ENCODE measurements at regions not wholly inside any gene's neighbourhood (a gene's known extent, or its start where the extent isn't known, plus 50 kb on each side); places are given as distances from the start of the nearest gene placed in this dataset.

DNA sequence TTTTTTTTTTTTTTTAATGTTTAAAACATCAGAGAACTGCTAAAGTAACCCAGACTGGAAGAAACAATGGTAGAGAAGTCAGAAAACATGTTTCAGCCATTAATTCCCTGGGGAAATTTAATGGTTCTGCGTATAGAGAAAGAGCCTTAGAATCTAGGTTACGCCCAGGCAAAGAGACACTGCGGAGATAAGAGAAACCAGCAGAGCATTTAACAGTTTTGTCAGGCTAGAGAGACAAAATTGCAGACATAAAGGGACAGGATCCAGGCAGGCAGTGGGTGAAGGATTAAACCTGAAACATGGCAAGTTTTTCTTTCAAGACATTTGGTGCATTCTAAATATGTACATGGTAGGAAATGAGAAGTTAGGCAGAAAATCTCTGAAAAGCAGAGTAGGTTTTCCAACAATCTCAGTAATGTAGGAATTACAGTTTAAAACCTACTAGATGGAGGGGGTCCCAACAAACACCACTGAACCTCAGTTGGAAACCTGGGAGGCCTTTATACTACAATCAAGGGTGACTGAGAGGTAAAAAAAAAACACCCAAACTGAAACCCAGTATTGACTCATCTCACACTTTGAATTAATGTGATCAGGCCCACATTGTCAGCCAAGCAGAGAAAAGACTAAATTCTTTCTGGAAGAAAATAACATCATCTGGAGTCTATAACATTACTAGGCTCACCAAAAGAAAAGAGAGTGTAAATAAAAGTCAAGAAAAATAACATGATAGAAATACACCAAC lies 254.2 kb upstream of the NWD2 start (continued):
- no peak for TF ChIP-seq CHD2 (IDR thresholded peaks at IDR 0.05; ENCODE audit: low read length, partially characterized antibody)
- TF ChIP-seq, protein P1, sequence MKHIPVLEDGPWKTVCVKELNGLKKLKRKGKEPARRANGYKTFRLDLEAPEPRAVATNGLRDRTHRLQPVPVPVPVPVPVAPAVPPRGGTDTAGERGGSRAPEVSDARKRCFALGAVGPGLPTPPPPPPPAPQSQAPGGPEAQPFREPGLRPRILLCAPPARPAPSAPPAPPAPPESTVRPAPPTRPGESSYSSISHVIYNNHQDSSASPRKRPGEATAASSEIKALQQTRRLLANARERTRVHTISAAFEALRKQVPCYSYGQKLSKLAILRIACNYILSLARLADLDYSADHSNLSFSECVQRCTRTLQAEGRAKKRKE (CRISPR knock-in tag; IDR thresholded peaks at IDR 0.05; ENCODE audit: low read depth): no peak

DNA sequence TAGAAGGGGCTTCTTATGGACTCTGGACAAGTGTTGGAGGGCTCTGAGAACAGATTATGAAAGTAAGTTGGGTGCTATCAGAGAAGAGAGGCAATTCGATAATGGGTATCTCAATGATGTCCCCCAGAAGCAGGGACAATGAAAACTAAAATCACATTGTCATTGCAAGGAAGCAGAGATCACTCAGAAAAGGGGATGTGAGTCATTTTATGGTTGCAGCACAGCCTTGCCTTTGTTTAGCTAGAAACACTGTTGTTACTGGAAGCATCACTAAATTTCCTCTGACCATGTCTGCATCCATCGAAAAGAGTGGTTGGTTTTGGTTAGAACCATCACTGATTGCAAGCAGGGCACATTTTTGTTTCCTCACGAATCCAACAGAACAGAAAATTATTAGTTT lies 246.8 kb upstream of the NWD2 start:
- ATAC-seq (no peak), DNase-seq (ENCODE audit: low read depth in 1 of 2, low spot score in 1 of 2) (no peak), FAIRE-seq (no peak)
- no peaks in the 10 kb centered on the region for H3K9me3 ChIP-seq
- ChIA-PET POLR2A (no interaction called here), CTCF (no interaction called here)
- H3K4me2 ChIP-seq: no peak overlapping the region
- H3K4me1 ChIP-seq: no peaks in the 10 kb centered on the region
- H3K27ac ChIP-seq: no peak overlapping the region
- TF ChIP-seq ZC3H11A (IDR thresholded peaks at IDR 0.05): no peak
- TF ChIP-seq NFE2L2 (conservative IDR thresholded peaks at IDR 0.05; ENCODE audit: low read length): no peak
- no peak for TF ChIP-seq MAZ (IDR thresholded peaks at IDR 0.05; ENCODE audit: borderline replicate concordance, low read depth, low read length)
- TF ChIP-seq CHD2 (IDR thresholded peaks at IDR 0.05; ENCODE audit: low read length, partially characterized antibody): no peak
- TF ChIP-seq, protein P2, sequence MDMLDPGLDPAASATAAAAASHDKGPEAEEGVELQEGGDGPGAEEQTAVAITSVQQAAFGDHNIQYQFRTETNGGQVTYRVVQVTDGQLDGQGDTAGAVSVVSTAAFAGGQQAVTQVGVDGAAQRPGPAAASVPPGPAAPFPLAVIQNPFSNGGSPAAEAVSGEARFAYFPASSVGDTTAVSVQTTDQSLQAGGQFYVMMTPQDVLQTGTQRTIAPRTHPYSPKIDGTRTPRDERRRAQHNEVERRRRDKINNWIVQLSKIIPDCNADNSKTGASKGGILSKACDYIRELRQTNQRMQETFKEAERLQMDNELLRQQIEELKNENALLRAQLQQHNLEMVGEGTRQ (IDR thresholded peaks at IDR 0.05): no peak
- no peak for TF ChIP-seq POLR2A (IDR thresholded peaks at IDR 0.05; ENCODE audit: low read length)
- TF ChIP-seq, protein P3, sequence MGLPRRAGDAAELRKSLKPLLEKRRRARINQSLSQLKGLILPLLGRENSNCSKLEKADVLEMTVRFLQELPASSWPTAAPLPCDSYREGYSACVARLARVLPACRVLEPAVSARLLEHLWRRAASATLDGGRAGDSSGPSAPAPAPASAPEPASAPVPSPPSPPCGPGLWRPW (IDR thresholded peaks at IDR 0.05): no peak
- no peak for TF ChIP-seq TP53 (CRISPR knock-in tag; IDR thresholded peaks at IDR 0.05)
- TF ChIP-seq BHLHE40 (IDR thresholded peaks at IDR 0.05; ENCODE audit: low read depth, low read length): no peak
- no peak overlapping the region for H3K4me3 ChIP-seq
- 5% methylated on average over 3 of the region's 3 CpGs for WGBS (ENCODE audit: missing lambda C conversion rate)

DNA sequence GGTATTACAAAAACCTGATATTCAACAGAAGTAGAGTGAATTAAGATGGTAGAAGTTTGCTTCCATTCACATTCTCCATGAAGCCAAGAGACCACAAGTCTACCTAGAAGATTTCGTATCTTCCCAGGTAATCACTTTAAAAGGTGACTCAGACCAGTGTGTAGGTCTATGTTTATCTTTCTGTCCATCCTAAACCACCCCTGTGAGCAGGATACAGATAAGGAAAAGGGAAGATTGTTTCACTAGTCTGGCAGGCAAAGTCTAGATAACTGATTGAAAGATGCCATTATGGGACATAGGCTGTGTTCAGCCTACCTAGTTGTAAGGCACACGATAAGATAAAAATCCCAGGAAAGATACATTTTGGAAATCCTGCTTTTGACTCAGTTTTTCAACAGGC lies 244.3 kb upstream of the NWD2 start:
- H3K4me2 ChIP-seq: no peak overlapping the region
- no peak for ATAC-seq
- FAIRE-seq: no peak
- no peak for DNase-seq (ENCODE audit: low read depth in 1 of 2, low spot score in 1 of 2)
- H3K4me1 ChIP-seq: no peaks in the 10 kb centered on the region
- ChIA-PET POLR2A (no interaction called here), CTCF (no interaction called here)
- H3K27ac ChIP-seq: no peak overlapping the region
- H3K9me3 ChIP-seq: no peaks in the 10 kb centered on the region
- no peak overlapping the region for H3K4me3 ChIP-seq
- no peak for TF ChIP-seq ESRRA (IDR thresholded peaks at IDR 0.05; ENCODE audit: borderline replicate concordance, low read length)
- no peak for TF ChIP-seq POLR2A (IDR thresholded peaks at IDR 0.05; ENCODE audit: low read length)
- no peak for TF ChIP-seq FOSL2 (IDR thresholded peaks at IDR 0.05)
- no peak for TF ChIP-seq FOSL2 (CRISPR knock-in tag; IDR thresholded peaks at IDR 0.05)
- 61% methylated on average over 2 of the region's 2 CpGs for WGBS (ENCODE audit: missing lambda C conversion rate)

DNA sequence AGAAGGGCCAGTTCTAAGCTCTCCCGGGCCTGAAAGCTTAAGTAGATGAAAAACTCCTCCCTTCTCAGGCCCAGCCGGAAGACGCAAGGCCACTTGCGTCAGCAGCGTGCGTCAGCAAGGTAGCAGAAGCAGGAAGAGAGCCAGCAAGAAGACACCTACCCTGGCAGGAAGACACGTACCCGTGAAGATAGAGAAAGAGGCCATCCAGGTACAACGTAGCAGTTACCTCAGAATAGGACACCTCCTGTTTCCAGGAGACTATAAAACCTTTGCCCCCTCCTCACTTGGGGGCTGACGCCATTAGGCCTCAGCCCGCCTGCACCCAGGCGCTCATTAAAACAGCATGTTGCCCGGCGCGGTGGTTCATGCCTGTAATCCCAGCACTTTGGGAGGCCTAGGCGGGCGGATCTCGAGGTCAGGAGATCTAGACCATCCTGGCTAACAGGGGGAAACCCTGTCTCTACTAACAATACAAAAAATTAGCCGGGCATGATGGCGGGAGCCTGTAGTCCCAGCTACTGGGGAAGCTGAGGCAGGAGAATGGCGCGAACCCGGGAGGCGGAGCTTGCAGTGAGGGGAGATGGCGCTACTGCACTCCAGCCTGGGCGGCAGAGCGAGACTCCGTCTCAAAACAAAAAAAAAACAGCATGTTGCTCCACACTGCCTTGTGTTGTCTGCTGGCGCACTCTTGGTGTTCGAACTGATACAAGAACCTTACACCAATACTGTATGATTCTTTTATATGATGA lies 242.7 kb upstream of the NWD2 start:
- Histone ChIP-seq H3K4me3 (no peak overlapping the region), H3K4me1 (no peaks in the 10 kb centered on the region), H3K4me2 (no peak overlapping the region), H3K27ac (no peak overlapping the region), H3K9me3 (no peaks in the 10 kb centered on the region)
- DNase-seq (ENCODE audit: low read depth in 1 of 2, low spot score in 1 of 2) (no peak), FAIRE-seq (no peak), ATAC-seq (no peak)
- TF ChIP-seq EHMT2 (IDR thresholded peaks at IDR 0.05; ENCODE audit: low read depth): no peak
- no peak for TF ChIP-seq NR3C1 (IDR thresholded peaks at IDR 0.05)
- TF ChIP-seq SMC3 (IDR thresholded peaks at IDR 0.05): no peak
- no peak for TF ChIP-seq TFCP2L1 (CRISPR knock-in tag; IDR thresholded peaks at IDR 0.05)
- TF ChIP-seq ZSCAN20 (CRISPR knock-in tag; IDR thresholded peaks at IDR 0.05): no peak
- TF ChIP-seq ZNF302 (CRISPR knock-in tag; IDR thresholded peaks at IDR 0.05): no peak
- no peak for TF ChIP-seq CHD2 (IDR thresholded peaks at IDR 0.05; ENCODE audit: low read length, partially characterized antibody)
- no peak for TF ChIP-seq BHLHE40 (IDR thresholded peaks at IDR 0.05; ENCODE audit: low read depth, low read length)
- TF ChIP-seq KDM5A (IDR thresholded peaks at IDR 0.05): no peak
- no peak for TF ChIP-seq HEYL (CRISPR knock-in tag; IDR thresholded peaks at IDR 0.05)
- no peak for TF ChIP-seq GATA3 (IDR thresholded peaks at IDR 0.05; ENCODE audit: borderline replicate concordance)
- TF ChIP-seq, protein P4, sequence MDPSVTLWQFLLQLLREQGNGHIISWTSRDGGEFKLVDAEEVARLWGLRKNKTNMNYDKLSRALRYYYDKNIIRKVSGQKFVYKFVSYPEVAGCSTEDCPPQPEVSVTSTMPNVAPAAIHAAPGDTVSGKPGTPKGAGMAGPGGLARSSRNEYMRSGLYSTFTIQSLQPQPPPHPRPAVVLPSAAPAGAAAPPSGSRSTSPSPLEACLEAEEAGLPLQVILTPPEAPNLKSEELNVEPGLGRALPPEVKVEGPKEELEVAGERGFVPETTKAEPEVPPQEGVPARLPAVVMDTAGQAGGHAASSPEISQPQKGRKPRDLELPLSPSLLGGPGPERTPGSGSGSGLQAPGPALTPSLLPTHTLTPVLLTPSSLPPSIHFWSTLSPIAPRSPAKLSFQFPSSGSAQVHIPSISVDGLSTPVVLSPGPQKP (IDR thresholded peaks at IDR 0.05; ENCODE audit: low read depth, low read length): no peak
- TF ChIP-seq ZC3H11A (IDR thresholded peaks at IDR 0.05): no peak
- TF ChIP-seq, protein P5, sequence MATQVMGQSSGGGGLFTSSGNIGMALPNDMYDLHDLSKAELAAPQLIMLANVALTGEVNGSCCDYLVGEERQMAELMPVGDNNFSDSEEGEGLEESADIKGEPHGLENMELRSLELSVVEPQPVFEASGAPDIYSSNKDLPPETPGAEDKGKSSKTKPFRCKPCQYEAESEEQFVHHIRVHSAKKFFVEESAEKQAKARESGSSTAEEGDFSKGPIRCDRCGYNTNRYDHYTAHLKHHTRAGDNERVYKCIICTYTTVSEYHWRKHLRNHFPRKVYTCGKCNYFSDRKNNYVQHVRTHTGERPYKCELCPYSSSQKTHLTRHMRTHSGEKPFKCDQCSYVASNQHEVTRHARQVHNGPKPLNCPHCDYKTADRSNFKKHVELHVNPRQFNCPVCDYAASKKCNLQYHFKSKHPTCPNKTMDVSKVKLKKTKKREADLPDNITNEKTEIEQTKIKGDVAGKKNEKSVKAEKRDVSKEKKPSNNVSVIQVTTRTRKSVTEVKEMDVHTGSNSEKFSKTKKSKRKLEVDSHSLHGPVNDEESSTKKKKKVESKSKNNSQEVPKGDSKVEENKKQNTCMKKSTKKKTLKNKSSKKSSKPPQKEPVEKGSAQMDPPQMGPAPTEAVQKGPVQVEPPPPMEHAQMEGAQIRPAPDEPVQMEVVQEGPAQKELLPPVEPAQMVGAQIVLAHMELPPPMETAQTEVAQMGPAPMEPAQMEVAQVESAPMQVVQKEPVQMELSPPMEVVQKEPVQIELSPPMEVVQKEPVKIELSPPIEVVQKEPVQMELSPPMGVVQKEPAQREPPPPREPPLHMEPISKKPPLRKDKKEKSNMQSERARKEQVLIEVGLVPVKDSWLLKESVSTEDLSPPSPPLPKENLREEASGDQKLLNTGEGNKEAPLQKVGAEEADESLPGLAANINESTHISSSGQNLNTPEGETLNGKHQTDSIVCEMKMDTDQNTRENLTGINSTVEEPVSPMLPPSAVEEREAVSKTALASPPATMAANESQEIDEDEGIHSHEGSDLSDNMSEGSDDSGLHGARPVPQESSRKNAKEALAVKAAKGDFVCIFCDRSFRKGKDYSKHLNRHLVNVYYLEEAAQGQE (IDR thresholded peaks at IDR 0.05): no peak
- WGBS (ENCODE audit: missing lambda C conversion rate): 71% methylated on average over 24 of the region's 30 CpGs
- ChIA-PET POLR2A (no interaction called here), CTCF (no interaction called here)
